Fibroblast of the aortic adventitia (primary cell): ENCODE measurements at regions not wholly inside any gene's neighbourhood (a gene's known extent, or its start where the extent isn't known, plus 50 kb on each side); places are given as distances from the start of the nearest gene placed in this dataset.

Experiments used
- DNase-seq: peaks from one replicate; pipeline ENCODE4 v3.0.0-alpha.2; 2010; ENCODE audit warnings: low read depth
- H3K4me3 ChIP-seq: 2 replicates; pipeline ENCODE4 v1.5.1; 2011; ENCODE audit warnings: low read depth, mild to moderate bottlenecking, control low read depth, low read length, moderate library complexity
- CTCF ChIP-seq: IDR thresholded peaks from 2 replicates; pipeline ENCODE4 v1.5.1; 2011; ENCODE audit warnings: mild to moderate bottlenecking, low read length, control low read depth, inconsistent platforms; ENCODE audit not compliant: insufficient read depth

GRCh38 chr17:15019158-15019557 is 246.0 kb downstream of the PMP22 start:
- DNase-seq, result no peak
- TF ChIP-seq CTCF, result no peak

GRCh38 chr17:15012351-15012980 is 252.7 kb downstream of the PMP22 start:
- DNase-seq, result no peak

More at GRCh38 chr17:15019158-15019557, 246.0 kb downstream of the PMP22 start:
- no peak overlapping the region for H3K4me3 ChIP-seq

GRCh38 chr17:15009087-15009486 is 256.0 kb downstream of the PMP22 start:
- no peak overlapping the region for H3K4me3 ChIP-seq
- DNase-seq, result no peak
- TF ChIP-seq CTCF, result no peak

More at GRCh38 chr17:15012351-15012980, 252.7 kb downstream of the PMP22 start:
- TF ChIP-seq CTCF, result no peak
- no peak overlapping the region for H3K4me3 ChIP-seq

DNA sequence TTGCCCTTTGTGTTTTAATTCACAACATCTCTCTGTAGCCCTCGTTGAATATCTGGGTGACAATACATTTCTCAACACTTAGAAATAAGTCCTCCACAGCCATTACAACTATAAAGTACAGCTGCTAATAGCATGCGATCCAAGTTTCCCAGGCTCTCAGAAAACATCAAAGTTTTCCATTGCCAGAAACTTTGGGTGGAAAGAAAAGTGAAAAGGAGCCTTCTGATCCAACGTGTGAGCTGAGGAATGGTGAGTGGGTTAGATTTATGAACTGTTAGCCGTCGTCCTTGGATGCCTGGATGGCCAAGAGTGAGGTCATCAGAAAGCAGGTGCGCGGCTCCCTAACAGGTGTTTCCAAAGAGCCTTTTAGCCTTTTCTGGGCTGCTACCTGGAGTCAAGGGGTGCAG is 258.0 kb downstream of the PMP22 start:
- no peak for DNase-seq
- TF ChIP-seq CTCF, result no peak

GRCh38 chr17:15006421-15007128 is 258.6 kb downstream of the PMP22 start:
- H3K4me3 ChIP-seq, result no peak overlapping the region
- DNase-seq, result no peak
- TF ChIP-seq CTCF, result no peak

More for the DNA sequence above, 258.0 kb downstream of the PMP22 start:
- no peak overlapping the region for H3K4me3 ChIP-seq

DNA sequence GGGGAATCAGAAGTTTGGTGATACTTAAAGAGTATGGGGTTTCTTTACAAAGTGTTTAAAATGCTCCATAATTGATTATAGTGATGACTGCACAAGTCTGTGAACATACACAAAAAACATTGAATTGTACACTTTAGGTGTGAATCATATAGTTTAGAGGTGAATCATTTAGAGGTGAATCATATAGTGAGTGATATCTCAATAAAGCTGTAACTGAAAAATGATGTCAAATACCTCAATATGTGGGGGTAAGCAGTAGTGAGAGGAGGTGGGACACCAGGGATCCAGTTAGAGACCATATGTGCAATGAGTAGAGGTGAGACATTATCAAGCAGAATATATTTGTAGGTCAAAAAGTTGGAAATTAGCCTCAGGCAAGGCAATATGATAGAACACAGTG is 264.5 kb downstream of the PMP22 start:
- no peak for TF ChIP-seq CTCF
- DNase-seq, result no peak

DNA sequence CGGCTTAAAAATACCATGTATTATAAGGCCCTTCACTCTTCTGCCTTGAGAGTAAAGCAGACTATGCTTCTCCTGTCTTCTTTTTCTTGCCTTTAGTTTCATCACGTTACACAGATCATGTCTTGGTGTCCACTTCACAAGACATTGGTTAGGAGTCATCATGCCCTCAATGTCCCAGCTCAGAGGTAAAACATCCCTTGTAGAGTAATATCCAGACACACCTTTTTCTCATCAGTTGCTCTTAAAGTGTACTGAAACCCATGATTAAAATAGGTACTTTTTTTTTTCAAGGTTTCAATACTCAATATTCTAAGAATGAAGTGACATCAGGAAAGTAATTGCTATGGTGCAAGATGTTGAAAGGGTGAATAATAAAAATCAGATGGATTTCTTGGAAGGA is 267.8 kb downstream of the PMP22 start:
- no peak for DNase-seq
- H3K4me3 ChIP-seq, result no peak overlapping the region
- TF ChIP-seq CTCF, result no peak

More for the DNA sequence above, 264.5 kb downstream of the PMP22 start:
- H3K4me3 ChIP-seq, result no peak overlapping the region
